Fibroblast of lung (primary cell): ENCODE measurements at regions not wholly inside any gene's neighbourhood (a gene's known extent, or its start where the extent isn't known, plus 50 kb on each side); places are given as distances from the start of the nearest gene placed in this dataset.

Experiments
- EZH2 ChIP-seq: IDR thresholded peaks from 2 replicates; pipeline ENCODE4 v1.5.1; 2012; ENCODE audit warnings: low read length, control low read depth, mild to moderate bottlenecking; ENCODE audit errors: missing control alignments
- TF ChIP-seq, protein P1 (sequence below), 2 donors: IDR thresholded peaks in 1 of 2; conservative IDR thresholded peaks in 1 of 2; 1 replicate in 1 of 2; 2 replicates in 1 of 2; pipeline ENCODE4 v1.5.1; 2011 to 2012; ENCODE audit warnings: low read length in 2 of 2, control low read depth in 1 of 2, inconsistent platforms in 1 of 2, low read depth in 1 of 2, mild to moderate bottlenecking in 1 of 2

DNA sequence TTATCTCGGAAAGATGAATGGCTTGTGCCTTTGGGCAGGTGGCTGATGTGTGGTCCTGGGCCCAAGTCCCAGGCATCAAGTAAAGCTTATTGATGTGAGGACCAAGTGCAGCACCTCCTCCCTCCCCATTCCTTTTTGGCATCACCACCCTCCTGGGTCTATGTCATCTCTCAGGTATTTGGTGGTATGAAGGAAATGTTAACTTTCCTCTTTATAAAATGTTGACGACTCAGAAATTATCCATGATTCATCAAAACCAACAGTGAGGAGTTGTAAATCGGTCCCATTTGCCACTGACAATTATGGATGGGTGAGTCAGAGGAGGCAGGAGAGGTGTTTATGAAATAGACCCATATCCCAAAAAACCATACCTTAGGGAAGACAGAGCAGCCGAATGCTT, 229.4 kb upstream of the GATB start:
- no peak for TF ChIP-seq EZH2
- TF ChIP-seq, protein P1, sequence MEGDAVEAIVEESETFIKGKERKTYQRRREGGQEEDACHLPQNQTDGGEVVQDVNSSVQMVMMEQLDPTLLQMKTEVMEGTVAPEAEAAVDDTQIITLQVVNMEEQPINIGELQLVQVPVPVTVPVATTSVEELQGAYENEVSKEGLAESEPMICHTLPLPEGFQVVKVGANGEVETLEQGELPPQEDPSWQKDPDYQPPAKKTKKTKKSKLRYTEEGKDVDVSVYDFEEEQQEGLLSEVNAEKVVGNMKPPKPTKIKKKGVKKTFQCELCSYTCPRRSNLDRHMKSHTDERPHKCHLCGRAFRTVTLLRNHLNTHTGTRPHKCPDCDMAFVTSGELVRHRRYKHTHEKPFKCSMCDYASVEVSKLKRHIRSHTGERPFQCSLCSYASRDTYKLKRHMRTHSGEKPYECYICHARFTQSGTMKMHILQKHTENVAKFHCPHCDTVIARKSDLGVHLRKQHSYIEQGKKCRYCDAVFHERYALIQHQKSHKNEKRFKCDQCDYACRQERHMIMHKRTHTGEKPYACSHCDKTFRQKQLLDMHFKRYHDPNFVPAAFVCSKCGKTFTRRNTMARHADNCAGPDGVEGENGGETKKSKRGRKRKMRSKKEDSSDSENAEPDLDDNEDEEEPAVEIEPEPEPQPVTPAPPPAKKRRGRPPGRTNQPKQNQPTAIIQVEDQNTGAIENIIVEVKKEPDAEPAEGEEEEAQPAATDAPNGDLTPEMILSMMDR (conservative IDR thresholded peaks at IDR 0.05 in 1 of 2, IDR thresholded peaks at IDR 0.05 in 1 of 2; ENCODE audit: low read depth in 1 of 2, low read length in 2 of 2): no peak
